Lung (tissue), 11 donors: ENCODE measurements at regions not wholly inside any gene's neighbourhood (a gene's known extent, or its start where the extent isn't known, plus 50 kb on each side); places are given as distances from the start of the nearest gene placed in this dataset.

ENCODE experiments used
- ATAC-seq: fragments of 200-7000 bp; cut with Tn5 transposase; one replicate; pipeline ENCODE4 v1.9.1; 2020; ENCODE audit warnings: moderate number of reproducible peaks; ENCODE audit not compliant: insufficient read depth, low FRiP score
- DNase-seq, 3 donors: peaks; one replicate each; pipeline ENCODE4 v3.0.0-alpha.2; 2013 to 2017
- H3K27ac ChIP-seq, 2 donors: one replicate each; pipeline ENCODE4 v1.5.1; 2013; ENCODE audit warnings: mild to moderate bottlenecking in 2 of 2, moderate library complexity in 2 of 2, control low read depth in 1 of 2, inconsistent platforms in 1 of 2, low read depth in 1 of 2, low read length in 1 of 2
- H3K27me3 ChIP-seq, 3 donors: one replicate each; pipeline ENCODE4 v1.5.1; 2013; ENCODE audit warnings: low read length in 2 of 3; ENCODE audit not compliant: control insufficient read depth in 3 of 3, insufficient read depth in 3 of 3
- H3K36me3 ChIP-seq, 4 donors: one replicate each; pipeline ENCODE4 v1.5.1; 2013; ENCODE audit warnings: low read length in 4 of 4, mild to moderate bottlenecking in 1 of 4, moderate library complexity in 1 of 4; ENCODE audit not compliant: control insufficient read depth in 4 of 4, insufficient read depth in 4 of 4
- H3K4me1 ChIP-seq, 5 donors: one replicate each; pipeline ENCODE4 v1.5.1; 2013; ENCODE audit warnings: low read length in 5 of 5, mild to moderate bottlenecking in 2 of 5, moderate library complexity in 1 of 5; ENCODE audit not compliant: control insufficient read depth in 5 of 5, insufficient read depth in 5 of 5
- H3K4me3 ChIP-seq: one replicate; pipeline ENCODE4 v1.5.1; 2013; ENCODE audit warnings: mild to moderate bottlenecking, control low read depth, moderate library complexity
- H3K9ac ChIP-seq, 2 donors: one replicate each; pipeline ENCODE4 v1.5.1; 2013; ENCODE audit warnings: low read length in 2 of 2, control low read depth in 1 of 2; ENCODE audit not compliant: insufficient read depth in 1 of 2
- H3K9me3 ChIP-seq, 4 donors: one replicate each; pipeline ENCODE4 v1.5.1; 2013; ENCODE audit warnings: low read length in 3 of 4, mild to moderate bottlenecking in 1 of 4, moderate library complexity in 1 of 4; ENCODE audit not compliant: control insufficient read depth in 4 of 4, insufficient read depth in 3 of 4
- WGBS, 2 donors: extraction: QIAGEN DNeasy Blood & Tissue Kit; methylation state at CpG; one replicate each; pipeline ENCODE4 v1.1.7; 2013; 5-methylcytosine and 5-hydroxymethylcytosine counted together
- TF ChIP-seq, protein P1 (sequence below): IDR thresholded peaks from 2 replicates; pipeline ENCODE4 v1.5.1; 2012; ENCODE audit warnings: mild to moderate bottlenecking; ENCODE audit errors: control extremely low read depth, extremely low read depth
- donor health status: control.
- donor health status: control.
- donor health status: Bipolar disorder and iron deficiency.
- donor health status: healthy.
- donor health status: DM: yes; HTN: yes; CAD: no.

DNA sequence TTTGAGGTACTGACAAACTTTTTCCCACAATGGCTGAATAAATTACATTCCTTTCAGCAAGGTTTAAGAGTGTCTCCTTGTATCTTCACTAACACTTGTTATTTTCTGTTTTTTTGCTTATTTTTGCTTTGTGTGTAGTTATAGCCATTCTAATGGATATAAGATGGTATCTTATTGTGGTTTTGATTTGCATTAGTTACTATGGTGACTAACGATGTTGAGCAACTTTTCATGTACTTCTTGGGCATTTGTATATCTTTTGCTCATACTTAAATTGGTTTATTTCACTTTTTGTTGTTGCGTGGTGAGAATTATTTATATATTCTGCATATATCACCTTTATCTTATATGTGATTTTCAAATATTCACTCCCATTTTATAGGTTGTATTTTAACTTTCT lies 79.9 kb upstream of the FSIP2 start:
- ATAC-seq, result no peak
- Histone ChIP-seq H3K9ac (no peak overlapping the region), H3K36me3 (no peaks in the 10 kb centered on the region), H3K9me3 (no peaks in the 10 kb centered on the region), H3K4me1 (no peaks in the 10 kb centered on the region), H3K4me3 (no peak overlapping the region), H3K27ac (no peak overlapping the region), H3K27me3 (no peaks in the 10 kb centered on the region)
- TF ChIP-seq, protein P1, sequence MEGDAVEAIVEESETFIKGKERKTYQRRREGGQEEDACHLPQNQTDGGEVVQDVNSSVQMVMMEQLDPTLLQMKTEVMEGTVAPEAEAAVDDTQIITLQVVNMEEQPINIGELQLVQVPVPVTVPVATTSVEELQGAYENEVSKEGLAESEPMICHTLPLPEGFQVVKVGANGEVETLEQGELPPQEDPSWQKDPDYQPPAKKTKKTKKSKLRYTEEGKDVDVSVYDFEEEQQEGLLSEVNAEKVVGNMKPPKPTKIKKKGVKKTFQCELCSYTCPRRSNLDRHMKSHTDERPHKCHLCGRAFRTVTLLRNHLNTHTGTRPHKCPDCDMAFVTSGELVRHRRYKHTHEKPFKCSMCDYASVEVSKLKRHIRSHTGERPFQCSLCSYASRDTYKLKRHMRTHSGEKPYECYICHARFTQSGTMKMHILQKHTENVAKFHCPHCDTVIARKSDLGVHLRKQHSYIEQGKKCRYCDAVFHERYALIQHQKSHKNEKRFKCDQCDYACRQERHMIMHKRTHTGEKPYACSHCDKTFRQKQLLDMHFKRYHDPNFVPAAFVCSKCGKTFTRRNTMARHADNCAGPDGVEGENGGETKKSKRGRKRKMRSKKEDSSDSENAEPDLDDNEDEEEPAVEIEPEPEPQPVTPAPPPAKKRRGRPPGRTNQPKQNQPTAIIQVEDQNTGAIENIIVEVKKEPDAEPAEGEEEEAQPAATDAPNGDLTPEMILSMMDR, result no peak
- WGBS, 2 donors, result 78 to 86% methylated on average over 2 of the region's 2 CpGs
- peak in 1 of 3 donors; percentile 1 for DNase-seq

DNA sequence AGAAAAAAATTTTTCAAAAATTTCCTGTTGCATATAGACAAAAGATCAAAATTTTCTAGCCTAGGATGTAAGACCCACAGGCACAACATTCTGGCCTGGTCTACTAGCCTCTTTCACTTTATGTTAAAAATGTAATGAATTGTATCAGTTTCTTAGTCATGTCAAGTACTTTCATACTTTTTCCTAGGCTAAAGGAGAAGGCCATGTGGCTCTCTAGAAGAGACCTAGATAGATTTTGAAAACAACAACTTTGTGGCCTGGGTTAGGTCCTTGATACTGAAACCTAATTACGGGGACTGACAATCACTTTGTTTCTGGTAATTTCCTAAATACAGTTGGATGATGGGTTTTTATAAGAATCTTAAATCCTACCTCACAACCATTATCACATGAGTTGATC lies 74.8 kb upstream of the FSIP2 start:
- no peaks in the 10 kb centered on the region for H3K27me3 ChIP-seq
- no peak for DNase-seq
- H3K4me1 ChIP-seq, result no peaks in the 10 kb centered on the region
- no peak overlapping the region for H3K27ac ChIP-seq
- H3K9ac ChIP-seq, result no peak overlapping the region
- ATAC-seq, result no peak
- no peaks in the 10 kb centered on the region for H3K36me3 ChIP-seq
- H3K4me3 ChIP-seq, result no peak overlapping the region
- no peaks in the 10 kb centered on the region for H3K9me3 ChIP-seq
- TF ChIP-seq, protein P1, result no peak
- WGBS, 2 donors, result 94 to 97% methylated on average over 1 of the region's 1 CpG

DNA sequence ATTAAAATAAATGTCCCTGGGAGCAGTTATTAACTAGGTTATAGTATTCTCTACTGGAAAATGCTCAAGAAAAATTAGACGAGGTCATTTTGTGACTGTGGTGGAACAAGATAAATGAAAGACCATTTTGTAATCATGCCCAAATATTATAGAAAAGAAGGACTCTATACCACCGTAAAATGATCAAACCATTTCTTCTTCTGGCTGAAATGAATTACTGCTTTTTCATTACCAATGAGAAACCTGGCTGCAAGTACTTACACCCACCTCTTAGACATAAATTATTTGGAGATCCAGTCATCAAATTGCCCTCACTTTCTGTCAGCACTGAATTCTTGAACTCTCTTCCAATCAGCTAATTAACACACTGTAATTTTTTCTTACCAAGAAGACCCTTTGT lies 74.2 kb upstream of the FSIP2 start:
- no peaks in the 10 kb centered on the region for H3K27me3 ChIP-seq
- DNase-seq (no peak), ATAC-seq (no peak)
- no peaks in the 10 kb centered on the region for H3K9me3 ChIP-seq
- H3K27ac ChIP-seq, result no peak overlapping the region
- no peaks in the 10 kb centered on the region for H3K36me3 ChIP-seq
- TF ChIP-seq, protein P1, result no peak
- WGBS, 2 donors, result 86 to 92% methylated on average over 2 of the region's 2 CpGs
- H3K4me1 ChIP-seq, result no peaks in the 10 kb centered on the region
- no peak overlapping the region for H3K9ac ChIP-seq
- no peak overlapping the region for H3K4me3 ChIP-seq

DNA sequence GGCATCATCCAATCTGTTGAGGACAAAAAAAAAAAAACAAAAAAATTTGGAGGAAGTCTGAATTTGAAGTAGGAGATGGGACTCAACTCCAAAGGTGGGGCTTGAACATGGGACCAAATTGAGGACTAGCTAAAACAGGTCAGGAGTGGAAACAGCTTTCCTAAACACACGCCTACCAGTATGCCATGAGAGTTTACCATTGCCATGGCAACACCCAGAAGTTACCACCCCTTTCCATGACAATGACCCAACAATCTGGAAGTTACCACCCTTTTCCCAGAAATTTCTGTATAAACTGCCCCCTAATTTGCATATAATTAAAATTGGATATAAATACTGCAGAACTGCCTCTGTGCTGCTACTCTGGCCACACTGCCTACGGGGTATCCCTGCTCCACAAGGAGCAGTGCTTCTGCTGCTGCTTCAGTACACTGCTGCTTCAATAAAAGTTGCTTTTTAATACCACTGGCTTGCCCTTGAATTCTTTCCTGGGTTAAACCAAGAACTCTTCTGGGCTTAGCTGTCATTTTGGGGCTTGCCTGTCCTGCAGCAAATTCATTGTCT lies 73.3 kb upstream of the FSIP2 start:
- ATAC-seq, result no peak
- Histone ChIP-seq H3K4me3 (no peak overlapping the region), H3K9ac (no peak overlapping the region), H3K9me3 (no peaks in the 10 kb centered on the region), H3K4me1 (no peaks in the 10 kb centered on the region), H3K36me3 (no peaks in the 10 kb centered on the region), H3K27ac (no peak overlapping the region), H3K27me3 (no peaks in the 10 kb centered on the region)
- DNase-seq, result no peak
- WGBS, 2 donors, result 86 to 89% methylated on average over 2 of the region's 2 CpGs
- TF ChIP-seq, protein P1, result no peak
